PFSK-1 (cell line): ENCODE measurements at regions not wholly inside any gene's neighbourhood (a gene's known extent, or its start where the extent isn't known, plus 50 kb on each side); places are given as distances from the start of the nearest gene placed in this dataset.

Experiments
- FOXP2 ChIP-seq: optimal IDR thresholded peaks from 2 replicates; pipeline ENCODE3; 2011; ENCODE audit warnings: borderline replicate concordance, control low read depth, inconsistent platforms; ENCODE audit not compliant: insufficient read depth; ENCODE audit errors: extremely low read length, extremely low read depth
- POLR2AphosphoS5 ChIP-seq: IDR thresholded peaks from 2 replicates; pipeline ENCODE4 v1.6.1; 2012; ENCODE audit warnings: low read depth, mild to moderate bottlenecking, control low read depth, low read length, moderate library complexity
- REST ChIP-seq, 2 experiments: IDR thresholded peaks; 2 replicates each; pipeline versions ENCODE4 v1.6.1 to v1.8.0; 2011 to 2012; ENCODE audit warnings: low read depth in 2 of 2, low read length in 2 of 2, control low read depth in 1 of 2, inconsistent platforms in 1 of 2, mild to moderate bottlenecking in 1 of 2, moderate library complexity in 1 of 2; ENCODE audit not compliant: insufficient read depth in 1 of 2
- SIN3A ChIP-seq: IDR thresholded peaks from 2 replicates; pipeline ENCODE4 v1.6.1; 2012; ENCODE audit warnings: mild to moderate bottlenecking, low read length, moderate library complexity, borderline replicate concordance; ENCODE audit not compliant: insufficient read depth
- TAF1 ChIP-seq: IDR thresholded peaks from 2 replicates; pipeline ENCODE4 v1.6.1; 2012; ENCODE audit warnings: low read length, control low read depth, borderline replicate concordance; ENCODE audit not compliant: insufficient read depth

- TF ChIP-seq TAF1 (no peak), REST (IDR thresholded peaks at IDR 0.05; ENCODE audit: insufficient read depth in 1 of 2, low read depth in 2 of 2, low read length in 2 of 2) (no peak), SIN3A (no peak), FOXP2 (no peak), POLR2AphosphoS5 (no peak)
Measured at GRCh38 chr12:114743799-114744198, 59.8 kb upstream of the TBX3 start.

- TF ChIP-seq TAF1 (no peak), FOXP2 (no peak), SIN3A (no peak), REST (IDR thresholded peaks at IDR 0.05; ENCODE audit: insufficient read depth in 1 of 2, low read depth in 2 of 2, low read length in 2 of 2) (no peak), POLR2AphosphoS5 (no peak)
Measured at GRCh38 chr12:114743289-114743688, 59.3 kb upstream of the TBX3 start.

- TF ChIP-seq TAF1 (no peak), REST (IDR thresholded peaks at IDR 0.05; ENCODE audit: insufficient read depth in 1 of 2, low read depth in 2 of 2, low read length in 2 of 2) (no peak), POLR2AphosphoS5 (no peak), FOXP2 (no peak), SIN3A (no peak)
Measured at GRCh38 chr12:114742363-114742762, 58.4 kb upstream of the TBX3 start.

- TF ChIP-seq POLR2AphosphoS5 (no peak), FOXP2 (no peak), TAF1 (no peak), REST (IDR thresholded peaks at IDR 0.05; ENCODE audit: insufficient read depth in 1 of 2, low read depth in 2 of 2, low read length in 2 of 2) (no peak), SIN3A (no peak)
Measured at GRCh38 chr12:114741940-114742339, 58.0 kb upstream of the TBX3 start.

GRCh38 chr12:114740448-114740847 is 56.5 kb upstream of the TBX3 start:
- TF ChIP-seq TAF1 (no peak), FOXP2 (no peak), SIN3A (no peak), REST (IDR thresholded peaks at IDR 0.05; ENCODE audit: insufficient read depth in 1 of 2, low read depth in 2 of 2, low read length in 2 of 2) (no peak), POLR2AphosphoS5 (no peak)
